Panc1 (cell line): ENCODE measurements at regions not wholly inside any gene's neighbourhood (a gene's known extent, or its start where the extent isn't known, plus 50 kb on each side); places are given as distances from the start of the nearest gene placed in this dataset.

ENCODE experiments used
- POLR2AphosphoS5 ChIP-seq: IDR thresholded peaks from 2 replicates; pipeline ENCODE4 v1.6.1; 2012; ENCODE audit warnings: mild to moderate bottlenecking, low read depth, low read length, moderate library complexity
- SIN3A ChIP-seq: IDR thresholded peaks from 2 replicates; pipeline ENCODE4 v1.6.1; 2012; ENCODE audit warnings: low read depth, mild to moderate bottlenecking, low read length, moderate library complexity, borderline replicate concordance; ENCODE audit not compliant: insufficient read depth
- TCF7L2 ChIP-seq: IDR thresholded peaks from 2 replicates; pipeline ENCODE4 v1.6.1; 2011; ENCODE audit warnings: mild to moderate bottlenecking, low read depth, low read length, inconsistent platforms
- TF ChIP-seq, protein P1 (sequence below): fragments of 450-650 bp; IDR thresholded peaks from 2 replicates; pipeline ENCODE4 v1.5.1; 2017; ENCODE audit warnings: mild to moderate bottlenecking
- TF ChIP-seq, protein P2 (sequence below), 2 experiments: IDR thresholded peaks; 2 replicates each; pipeline ENCODE4 v1.6.1; 2011 to 2012; ENCODE audit warnings: low read depth in 2 of 2, control low read depth in 1 of 2, low read length in 1 of 2, mild to moderate bottlenecking in 1 of 2, moderate library complexity in 1 of 2; ENCODE audit not compliant: insufficient read depth in 1 of 2

DNA sequence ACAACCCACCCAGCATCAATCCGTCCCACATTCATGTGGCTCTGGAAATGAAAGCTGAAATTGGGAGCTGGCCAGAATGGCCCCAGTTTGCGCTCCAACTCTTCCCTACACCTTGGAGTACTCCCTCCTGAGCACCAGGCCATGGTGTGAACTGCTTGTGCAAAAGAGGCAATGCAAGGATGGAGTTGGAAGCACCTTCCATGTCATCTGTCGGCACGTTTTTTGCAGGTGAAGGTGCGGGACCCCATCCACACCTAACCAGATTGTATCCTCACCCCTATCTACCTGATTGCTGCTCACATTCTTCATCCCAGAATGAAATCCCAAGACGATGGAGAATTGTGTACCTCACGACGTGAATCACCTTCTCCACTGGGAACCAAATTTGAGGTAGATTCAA, 136.6 kb upstream of the WSB1 start:
- TF ChIP-seq POLR2AphosphoS5 (no peak), SIN3A (no peak), TCF7L2 (no peak)
- TF ChIP-seq, protein P1, sequence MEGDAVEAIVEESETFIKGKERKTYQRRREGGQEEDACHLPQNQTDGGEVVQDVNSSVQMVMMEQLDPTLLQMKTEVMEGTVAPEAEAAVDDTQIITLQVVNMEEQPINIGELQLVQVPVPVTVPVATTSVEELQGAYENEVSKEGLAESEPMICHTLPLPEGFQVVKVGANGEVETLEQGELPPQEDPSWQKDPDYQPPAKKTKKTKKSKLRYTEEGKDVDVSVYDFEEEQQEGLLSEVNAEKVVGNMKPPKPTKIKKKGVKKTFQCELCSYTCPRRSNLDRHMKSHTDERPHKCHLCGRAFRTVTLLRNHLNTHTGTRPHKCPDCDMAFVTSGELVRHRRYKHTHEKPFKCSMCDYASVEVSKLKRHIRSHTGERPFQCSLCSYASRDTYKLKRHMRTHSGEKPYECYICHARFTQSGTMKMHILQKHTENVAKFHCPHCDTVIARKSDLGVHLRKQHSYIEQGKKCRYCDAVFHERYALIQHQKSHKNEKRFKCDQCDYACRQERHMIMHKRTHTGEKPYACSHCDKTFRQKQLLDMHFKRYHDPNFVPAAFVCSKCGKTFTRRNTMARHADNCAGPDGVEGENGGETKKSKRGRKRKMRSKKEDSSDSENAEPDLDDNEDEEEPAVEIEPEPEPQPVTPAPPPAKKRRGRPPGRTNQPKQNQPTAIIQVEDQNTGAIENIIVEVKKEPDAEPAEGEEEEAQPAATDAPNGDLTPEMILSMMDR, result no peak
- TF ChIP-seq, protein P2, sequence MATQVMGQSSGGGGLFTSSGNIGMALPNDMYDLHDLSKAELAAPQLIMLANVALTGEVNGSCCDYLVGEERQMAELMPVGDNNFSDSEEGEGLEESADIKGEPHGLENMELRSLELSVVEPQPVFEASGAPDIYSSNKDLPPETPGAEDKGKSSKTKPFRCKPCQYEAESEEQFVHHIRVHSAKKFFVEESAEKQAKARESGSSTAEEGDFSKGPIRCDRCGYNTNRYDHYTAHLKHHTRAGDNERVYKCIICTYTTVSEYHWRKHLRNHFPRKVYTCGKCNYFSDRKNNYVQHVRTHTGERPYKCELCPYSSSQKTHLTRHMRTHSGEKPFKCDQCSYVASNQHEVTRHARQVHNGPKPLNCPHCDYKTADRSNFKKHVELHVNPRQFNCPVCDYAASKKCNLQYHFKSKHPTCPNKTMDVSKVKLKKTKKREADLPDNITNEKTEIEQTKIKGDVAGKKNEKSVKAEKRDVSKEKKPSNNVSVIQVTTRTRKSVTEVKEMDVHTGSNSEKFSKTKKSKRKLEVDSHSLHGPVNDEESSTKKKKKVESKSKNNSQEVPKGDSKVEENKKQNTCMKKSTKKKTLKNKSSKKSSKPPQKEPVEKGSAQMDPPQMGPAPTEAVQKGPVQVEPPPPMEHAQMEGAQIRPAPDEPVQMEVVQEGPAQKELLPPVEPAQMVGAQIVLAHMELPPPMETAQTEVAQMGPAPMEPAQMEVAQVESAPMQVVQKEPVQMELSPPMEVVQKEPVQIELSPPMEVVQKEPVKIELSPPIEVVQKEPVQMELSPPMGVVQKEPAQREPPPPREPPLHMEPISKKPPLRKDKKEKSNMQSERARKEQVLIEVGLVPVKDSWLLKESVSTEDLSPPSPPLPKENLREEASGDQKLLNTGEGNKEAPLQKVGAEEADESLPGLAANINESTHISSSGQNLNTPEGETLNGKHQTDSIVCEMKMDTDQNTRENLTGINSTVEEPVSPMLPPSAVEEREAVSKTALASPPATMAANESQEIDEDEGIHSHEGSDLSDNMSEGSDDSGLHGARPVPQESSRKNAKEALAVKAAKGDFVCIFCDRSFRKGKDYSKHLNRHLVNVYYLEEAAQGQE (IDR thresholded peaks at IDR 0.05; ENCODE audit: insufficient read depth in 1 of 2, low read depth in 2 of 2, low read length in 1 of 2), result no peak
